ENCODE measurements at regions not wholly inside any gene's neighbourhood (a gene's known extent, or its start where the extent isn't known, plus 50 kb on each side); places are given as distances from the start of the nearest gene placed in this dataset.

DNA sequence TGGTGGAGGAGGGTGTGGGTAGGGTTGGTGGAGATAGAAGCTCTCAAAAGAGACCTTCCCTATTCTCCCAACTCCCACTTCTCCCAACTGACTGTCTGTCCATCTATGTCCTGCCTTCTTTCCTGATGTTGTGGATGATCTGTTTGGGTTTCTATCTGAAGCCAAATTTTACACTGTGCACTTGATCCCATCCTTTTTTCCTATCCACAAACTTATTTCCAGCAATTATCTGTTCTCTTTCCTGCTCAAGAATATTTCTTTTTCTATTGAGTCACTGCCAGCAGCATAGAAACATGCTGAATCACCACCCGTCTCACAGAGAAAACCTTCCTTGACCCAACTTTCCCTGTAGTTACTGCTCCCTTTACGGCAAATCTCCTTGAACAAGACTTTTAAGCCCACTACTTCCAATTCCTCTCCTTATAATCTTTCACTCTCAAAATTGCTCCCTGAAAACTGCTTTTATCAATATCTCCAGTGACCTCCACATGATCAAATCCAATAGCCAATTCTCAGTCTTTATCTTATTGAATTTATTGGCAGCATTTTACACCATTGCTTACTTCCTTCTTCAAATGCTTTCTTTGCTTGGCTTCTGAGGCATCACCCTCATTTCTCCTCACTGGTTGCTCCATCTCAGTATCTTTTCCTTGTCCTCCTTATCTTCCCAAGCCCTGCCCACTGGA, 141.2 kb upstream of the SLC7A14 start:
- TF ChIP-seq, protein P1, sequence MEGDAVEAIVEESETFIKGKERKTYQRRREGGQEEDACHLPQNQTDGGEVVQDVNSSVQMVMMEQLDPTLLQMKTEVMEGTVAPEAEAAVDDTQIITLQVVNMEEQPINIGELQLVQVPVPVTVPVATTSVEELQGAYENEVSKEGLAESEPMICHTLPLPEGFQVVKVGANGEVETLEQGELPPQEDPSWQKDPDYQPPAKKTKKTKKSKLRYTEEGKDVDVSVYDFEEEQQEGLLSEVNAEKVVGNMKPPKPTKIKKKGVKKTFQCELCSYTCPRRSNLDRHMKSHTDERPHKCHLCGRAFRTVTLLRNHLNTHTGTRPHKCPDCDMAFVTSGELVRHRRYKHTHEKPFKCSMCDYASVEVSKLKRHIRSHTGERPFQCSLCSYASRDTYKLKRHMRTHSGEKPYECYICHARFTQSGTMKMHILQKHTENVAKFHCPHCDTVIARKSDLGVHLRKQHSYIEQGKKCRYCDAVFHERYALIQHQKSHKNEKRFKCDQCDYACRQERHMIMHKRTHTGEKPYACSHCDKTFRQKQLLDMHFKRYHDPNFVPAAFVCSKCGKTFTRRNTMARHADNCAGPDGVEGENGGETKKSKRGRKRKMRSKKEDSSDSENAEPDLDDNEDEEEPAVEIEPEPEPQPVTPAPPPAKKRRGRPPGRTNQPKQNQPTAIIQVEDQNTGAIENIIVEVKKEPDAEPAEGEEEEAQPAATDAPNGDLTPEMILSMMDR (IDR thresholded peaks at IDR 0.05; ENCODE audit: extremely low read depth in 1 of 2, insufficient read depth in 1 of 2, low read depth in 1 of 2, low read length in 2 of 2), result no peak
- TF ChIP-seq EZH2 (IDR thresholded peaks at IDR 0.05; ENCODE audit: borderline replicate concordance, low read depth, low read length, severe bottlenecking), result no peak
- TF ChIP-seq POLR2A (IDR thresholded peaks at IDR 0.05; ENCODE audit: low read depth, low read length), result no peak
- TF ChIP-seq POLR2AphosphoS5 (IDR thresholded peaks at IDR 0.05; ENCODE audit: insufficient read depth, low read depth, low read length), result no peak
- TF ChIP-seq FOS (IDR thresholded peaks at IDR 0.05; ENCODE audit: borderline replicate concordance, insufficient read depth, low read length), result peak; percentile 83
- no peak for TF ChIP-seq MYC (IDR thresholded peaks at IDR 0.05; ENCODE audit: low read depth, low read length)
- no peak for TF ChIP-seq MAX (IDR thresholded peaks at IDR 0.05; ENCODE audit: insufficient read depth, insufficient read length)
- TF ChIP-seq JUN (IDR thresholded peaks at IDR 0.05; ENCODE audit: borderline replicate concordance, insufficient read depth, insufficient read length, low read depth), result peak; percentile 24
